ENCODE measurements at regions not wholly inside any gene's neighbourhood (a gene's known extent, or its start where the extent isn't known, plus 50 kb on each side); places are given as distances from the start of the nearest gene placed in this dataset.
"Not testable (repeated sequence)": the region's sequence is repeated elsewhere in the genome, so short reads cannot be mapped to it uniquely, and the experiment has no call there.

DNA sequence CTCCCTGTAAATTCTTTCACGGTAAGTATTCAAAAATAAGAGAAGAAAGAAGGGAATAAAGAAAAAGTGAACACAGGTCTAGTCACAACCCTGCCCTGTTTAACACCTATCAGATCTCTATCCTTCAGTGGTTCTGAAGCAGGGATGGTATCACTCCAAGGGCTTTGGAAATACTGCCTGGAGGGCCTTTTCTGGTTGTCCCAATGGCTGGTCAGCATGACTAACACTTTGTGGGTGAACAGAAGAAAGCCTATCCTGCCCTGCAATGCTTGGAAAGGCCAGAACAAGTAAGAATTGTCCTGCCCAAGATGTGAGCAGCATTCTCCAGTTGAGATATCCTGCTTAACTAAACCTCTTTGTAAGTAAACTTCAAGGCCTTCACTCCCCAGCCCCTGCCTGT lies 124.9 kb downstream of the TMEM167A start:
- DNase-seq: no peak

DNA sequence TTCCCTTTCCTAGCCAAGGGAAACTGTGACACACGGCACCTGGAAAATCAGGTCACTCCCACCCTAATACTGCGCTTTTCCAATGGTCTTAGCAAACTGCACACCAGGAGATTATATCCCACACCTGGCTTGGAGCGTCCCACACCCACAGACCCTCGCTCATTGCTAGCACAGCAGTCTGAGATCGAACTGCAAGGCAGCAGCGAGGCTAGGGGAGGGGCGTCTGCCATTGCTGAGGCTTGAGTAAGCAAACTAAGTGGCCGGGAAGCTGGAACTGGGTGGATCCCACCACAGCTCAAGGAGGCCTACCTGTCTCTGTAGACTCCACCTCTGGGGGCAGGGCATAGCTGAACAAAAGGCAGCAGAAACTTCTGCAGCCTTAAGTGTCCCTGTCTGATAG lies 132.9 kb downstream of the TMEM167A start:
- not testable (repeated sequence) for DNase-seq

DNA sequence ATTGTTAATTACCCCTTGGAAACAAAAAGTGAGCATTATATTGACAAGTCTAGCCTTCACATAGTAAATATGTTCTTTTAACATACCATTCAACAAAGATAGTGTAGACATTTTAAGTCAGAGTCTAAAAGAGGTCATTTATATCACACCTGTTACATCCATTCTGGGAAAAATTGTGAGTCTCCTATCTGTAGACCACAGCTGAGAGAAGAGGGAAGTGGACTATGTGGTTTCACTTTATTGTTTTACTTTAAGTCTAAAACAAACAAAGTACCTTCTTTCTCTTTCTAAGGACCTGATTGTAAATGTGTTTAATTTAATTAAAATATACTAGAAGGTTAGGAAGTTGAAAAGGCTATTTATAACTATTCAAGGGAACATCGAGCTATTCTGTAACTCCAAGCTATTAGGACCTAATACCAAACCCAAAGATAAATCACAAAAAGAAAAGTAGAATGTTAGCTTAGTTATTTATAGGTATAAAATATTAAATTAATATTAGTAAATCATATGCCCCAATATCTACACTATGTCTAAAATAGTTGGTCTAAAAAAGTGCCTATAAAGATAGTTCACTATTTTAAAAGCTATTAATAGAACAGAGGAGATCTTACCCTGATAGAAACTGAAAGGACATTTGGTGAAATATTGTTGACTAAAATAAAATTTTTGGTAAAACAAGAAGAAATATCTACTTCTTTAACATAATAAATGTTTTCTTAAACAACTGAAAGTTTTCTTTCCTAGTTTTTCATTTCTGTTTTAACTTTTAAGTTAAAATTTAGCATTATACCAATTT lies 134.9 kb downstream of the TMEM167A start:
- DNase-seq: no peak

DNA sequence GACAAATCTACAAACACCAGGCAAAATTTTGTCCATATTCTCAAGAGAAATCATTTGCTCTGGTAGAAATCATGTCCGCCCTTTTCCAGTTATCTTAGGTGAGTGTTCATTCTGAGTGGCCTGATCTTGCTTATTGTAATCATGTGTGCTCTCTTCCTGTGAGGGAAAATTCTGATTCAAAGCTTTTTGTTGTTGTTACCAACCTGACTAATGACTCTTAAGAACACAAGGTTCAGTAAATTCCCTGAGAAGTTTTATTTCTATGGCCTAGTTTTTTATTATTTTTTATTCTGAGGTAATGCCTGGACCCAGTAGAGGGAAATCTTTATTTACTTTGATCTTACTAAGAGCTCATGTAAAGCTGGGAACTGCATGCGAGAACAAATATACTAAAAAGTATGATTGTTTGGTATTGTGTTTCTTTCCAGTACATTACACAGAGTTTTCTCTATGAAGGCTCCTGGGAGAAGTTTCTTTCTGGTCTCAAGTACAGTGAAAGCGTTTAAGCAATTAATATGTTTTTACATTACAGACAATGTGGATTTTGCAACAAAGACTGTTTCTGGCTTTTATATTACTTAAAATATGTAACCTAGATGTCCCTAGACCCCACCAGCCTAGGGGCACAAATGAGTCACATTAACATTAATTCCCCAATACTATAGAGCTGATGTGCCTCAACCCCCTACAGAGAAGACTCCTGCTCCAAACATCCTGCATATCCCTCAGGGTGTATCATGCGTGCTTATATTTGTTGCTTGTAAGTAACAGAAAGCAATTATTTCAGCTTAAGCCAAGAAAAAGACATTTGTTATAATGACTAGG lies 138.1 kb downstream of the TMEM167A start:
- no peak for DNase-seq

DNA sequence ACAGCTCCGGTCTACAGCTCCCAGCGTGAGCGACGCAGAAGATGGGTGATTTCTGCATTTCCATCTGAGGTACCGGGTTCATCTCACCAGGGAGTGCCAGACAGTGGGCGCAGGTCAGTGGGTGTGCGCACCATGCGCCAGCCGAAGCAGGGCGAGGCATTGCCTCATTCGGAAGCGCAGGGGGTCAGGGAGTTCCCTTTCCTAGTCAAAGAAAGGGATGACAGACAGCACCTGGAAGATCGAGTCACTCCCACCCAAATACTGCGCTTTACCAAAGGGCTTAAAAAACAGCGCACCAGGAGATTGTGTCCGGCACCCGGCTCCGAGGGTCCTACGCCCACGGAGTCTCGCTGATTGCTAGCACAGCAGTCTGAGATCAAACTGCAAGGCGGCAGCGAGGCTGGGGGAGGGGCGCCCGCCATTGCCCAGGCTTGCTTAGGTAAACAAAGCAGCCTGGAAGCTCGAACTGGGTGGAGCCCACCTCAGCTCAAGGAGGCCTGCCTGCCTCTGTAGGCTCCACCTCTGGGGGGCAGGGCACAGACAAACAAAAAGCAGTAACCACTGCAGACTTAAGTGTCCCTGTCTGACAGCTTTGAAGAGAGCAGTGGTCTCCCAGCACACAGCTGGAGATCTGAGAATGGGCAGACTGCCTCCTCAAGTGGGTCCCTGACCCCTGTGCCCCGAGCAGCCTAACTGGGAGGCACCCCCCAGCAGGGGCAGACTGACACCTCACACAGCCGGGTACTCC lies 144.5 kb downstream of the TMEM167A start:
- not testable (repeated sequence) for DNase-seq

DNA sequence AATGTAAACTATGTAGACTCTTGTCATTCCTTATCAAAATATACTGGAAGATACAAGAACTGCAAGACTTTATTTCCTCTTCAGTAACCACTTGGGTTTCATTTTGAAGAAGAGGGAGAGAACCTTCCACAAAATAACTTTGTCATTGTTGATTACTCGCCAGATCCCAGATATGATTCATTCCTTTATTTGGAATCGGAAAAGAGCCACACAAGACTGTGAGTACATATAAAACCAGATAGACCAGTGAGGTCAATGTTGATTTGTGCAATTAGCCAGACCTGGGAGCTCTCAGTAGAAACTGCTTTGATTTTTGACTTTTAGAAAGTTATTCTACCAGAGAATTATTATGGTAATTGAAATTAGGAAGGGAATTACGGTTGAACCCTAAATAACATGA lies 146.1 kb downstream of the TMEM167A start:
- DNase-seq: no peak

DNA sequence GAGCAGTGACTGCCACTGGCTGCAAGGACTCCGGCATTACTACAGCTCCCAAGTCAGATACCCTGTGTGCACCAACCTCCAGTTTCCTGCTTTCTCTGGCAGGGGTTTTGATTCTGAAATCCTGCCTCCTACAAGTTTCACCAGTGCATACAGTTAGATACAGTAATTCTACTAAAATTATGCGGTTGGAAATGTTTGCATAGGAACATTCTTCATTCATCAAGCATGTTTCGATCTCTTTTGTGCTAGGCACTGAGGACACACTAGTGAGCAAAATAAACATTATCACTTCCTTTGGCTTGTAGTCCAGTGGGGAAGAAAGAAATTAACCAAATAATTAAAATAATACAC lies 152.2 kb downstream of the TMEM167A start:
- no peak for DNase-seq

DNA sequence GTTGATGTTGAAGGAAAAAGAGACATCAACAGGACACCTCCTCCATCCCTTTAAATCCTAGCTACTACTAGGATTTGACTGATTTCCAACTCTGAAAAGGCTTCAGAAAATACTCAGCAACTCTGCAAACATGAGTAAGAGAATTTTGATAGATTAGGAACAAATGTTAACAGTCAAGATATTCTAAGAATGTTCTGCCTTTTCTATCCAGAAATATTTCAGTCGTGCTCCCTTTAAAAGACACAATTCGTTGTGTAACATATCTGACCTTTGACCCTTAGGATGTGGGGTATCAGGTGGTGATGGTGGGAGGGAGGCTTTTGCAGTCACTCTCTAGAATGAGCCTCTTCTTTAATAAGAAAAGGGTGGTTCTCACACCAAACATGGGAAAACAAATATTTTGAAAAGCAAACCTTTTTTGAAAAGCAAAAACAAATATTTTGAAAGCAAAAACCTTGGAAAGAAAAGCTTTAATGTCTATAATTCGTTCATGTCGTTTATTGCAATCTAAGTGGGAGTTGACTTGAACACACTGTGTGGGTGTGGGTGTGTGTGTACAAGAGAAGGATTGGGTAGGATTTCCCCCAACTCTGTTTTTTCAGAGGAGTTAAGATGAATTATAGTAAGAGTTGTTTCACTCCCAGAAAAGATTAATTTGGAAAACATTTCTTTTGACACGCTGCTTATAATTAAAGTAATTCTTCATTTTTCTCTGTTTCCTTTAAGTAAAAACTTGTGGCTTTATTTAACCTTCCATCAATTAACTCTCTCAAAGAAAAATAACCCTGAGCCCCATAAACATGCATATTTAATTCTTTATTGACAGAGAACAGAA lies 152.8 kb downstream of the TMEM167A start:
- DNase-seq: no peak

DNA sequence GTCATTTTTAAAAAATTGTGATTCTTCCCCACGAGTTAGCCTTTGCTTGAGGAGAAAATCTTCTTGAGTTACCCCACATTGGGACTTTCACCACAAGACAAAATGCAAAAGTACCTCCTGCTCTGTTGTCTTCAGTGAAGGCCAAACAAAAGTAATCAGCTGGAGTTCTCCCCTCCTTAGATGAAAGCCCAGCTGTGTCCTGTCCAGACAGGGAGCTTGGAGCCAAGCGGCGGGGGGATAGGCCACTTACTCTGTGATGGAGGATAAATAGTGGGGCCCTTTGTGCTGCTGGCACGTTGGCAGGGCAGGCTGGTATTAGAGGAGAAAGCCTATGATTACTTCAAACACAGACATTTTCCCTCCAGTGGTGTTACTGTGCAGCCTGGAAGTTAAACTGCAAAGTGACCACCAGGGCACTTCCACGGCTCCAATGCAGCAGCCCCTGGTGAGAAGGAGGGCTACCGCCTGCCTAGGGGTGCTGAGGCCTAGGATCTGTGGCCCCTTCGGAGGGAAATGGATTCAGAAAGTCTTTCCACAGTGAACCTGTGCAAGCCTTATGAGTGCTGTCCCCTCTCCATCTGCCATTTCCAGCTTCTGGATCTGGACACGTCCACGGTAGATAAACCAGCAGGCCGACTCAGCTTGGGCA lies 155.0 kb downstream of the TMEM167A start:
- no peak for DNase-seq

DNA sequence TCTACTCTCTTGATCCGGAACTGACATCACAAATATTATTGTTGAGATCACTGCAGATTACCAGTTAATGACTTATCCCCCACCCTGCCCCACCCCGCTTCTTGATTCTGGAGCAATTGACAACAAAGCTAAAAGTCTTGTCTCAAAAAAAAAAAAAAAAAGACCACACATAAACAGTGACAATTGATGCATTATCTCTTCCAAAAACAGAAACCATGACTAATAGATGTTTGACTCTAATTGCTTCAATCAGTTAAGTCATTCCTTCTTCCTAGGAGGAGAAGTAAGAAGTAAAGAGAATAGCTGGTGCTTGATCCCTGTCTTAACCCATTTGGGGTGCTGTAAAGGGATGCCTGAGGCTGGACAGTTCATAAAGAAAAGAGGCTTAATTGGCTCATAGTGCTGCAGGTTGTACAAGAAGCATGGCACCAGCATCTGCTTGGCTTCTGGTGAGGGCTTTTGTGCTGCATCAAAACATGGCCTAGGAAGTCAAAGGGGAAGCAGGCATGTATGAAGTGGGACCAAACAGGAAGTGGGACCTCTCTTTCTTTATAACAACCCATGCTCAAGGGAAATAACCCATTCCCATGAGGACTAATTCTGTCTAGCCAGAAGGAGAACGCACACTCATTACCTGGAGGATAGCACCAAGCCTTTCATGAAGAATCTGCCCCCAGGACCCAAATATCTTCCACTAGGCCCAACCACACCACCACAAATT lies 158.7 kb downstream of the TMEM167A start:
- no peak for DNase-seq

DNA sequence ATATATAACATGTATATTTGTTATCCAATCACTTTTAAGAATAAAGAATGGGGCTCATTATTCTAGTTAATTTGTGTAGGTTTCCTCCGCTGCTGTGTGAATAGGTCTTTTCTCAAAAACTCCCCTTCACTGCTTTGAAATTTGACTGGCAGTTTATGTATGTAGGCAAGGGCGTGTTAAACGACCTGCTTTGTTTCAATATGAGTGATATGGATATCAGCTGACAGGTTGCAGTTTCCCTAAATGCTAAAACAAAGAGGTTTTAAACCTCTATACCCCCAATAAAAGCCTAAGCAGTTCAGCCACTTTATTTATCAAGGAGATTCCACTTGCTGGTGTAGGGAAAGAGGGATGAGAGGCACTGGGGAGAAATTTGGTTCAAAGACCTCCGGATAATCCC lies 159.6 kb downstream of the TMEM167A start:
- no peak for DNase-seq

DNA sequence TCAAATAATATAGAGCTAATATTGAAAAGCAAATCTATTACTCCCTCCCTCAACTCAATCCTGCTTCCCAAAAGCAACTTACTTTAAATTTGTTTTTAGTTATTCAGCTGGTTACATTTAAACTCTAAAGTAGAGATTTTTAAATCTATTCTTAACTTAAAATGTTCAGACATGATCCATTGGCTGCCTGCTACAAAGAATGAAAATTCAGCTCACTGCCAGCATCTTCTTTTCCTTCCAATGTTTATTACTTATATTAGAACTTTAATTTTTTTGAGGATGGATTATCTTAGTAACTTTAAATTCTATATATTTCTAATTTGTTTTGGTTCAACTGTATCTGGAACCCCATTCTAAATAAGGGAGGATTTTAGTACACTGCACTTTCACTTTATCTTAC lies 163.2 kb downstream of the TMEM167A start:
- no peak for DNase-seq

DNA sequence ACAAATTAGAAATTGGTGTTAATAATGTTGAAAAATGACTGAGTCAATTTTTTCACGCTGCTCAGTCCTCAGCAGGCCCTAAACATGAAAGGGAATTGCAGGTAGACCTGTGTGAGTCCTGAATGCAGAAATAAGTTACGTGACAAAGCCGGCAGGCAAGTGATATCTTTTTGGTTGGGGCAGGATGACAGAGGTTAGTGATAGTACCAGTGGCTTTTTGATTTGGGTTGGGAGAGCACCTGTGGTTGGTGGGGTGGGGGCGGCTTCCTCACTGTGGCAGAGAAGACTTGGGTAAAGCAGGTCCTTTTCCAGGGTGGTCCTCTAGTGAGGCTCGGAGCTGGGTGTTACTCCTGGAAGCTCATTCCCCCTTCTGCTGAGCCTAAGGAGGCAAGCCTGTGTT lies 164.7 kb downstream of the TMEM167A start:
- no peak for DNase-seq

DNA sequence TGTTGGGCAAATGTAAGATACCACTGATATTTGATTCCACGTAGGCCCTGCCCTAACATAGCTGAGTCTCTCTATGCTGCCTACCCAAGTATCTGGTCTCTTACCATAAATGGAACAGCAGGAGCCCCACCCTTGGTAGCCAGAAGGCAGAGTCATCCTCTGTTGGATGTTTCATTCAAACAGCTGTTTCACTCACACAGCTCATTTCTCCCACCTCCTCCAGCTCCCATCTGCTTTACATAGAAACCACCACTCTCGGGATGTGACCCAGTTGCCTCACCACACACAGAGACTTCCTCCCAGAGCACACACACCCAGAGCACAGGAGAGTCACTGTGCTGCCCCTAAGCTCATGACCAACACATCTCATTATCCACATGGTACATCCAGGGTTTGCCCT lies 165.3 kb downstream of the TMEM167A start:
- DNase-seq: no peak

DNA sequence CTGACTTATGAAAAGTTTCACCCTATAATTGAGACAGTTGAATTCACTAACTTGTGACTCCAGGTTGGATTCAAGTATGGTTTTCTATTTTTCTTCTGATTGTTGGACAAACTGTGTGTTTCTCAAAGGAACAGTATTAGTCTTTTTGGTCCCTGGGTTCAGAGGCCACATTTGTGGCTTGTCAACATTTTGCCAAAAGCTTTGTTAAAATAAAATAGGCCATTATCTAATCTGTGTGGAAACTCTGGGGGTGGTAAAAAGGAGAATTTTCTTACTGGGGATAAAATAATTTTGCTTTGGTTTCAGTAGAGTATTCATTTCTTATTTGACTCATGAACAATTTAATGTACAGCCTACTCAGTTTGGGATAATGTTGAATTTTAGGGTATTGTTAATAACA lies 166.3 kb downstream of the TMEM167A start:
- no peak for DNase-seq

DNA sequence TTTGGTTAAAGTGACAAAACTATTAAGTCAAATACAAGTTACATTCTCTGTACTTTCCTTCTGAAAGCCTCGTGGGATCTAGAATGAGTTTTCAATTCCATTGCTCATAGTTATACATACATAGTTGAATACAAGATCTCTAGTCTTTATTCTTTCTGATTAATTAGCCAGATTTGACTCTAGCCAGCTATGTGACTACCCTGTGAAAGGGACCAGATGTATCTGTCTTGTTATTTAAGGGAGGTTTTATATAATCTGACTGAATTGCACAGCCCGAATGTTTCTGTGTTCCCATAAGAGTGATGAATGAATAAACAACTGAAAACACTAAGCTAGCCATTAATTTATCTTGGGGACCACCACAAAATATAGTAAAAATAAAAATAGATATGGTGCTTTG lies 166.7 kb downstream of the TMEM167A start:
- no peak for DNase-seq

DNA sequence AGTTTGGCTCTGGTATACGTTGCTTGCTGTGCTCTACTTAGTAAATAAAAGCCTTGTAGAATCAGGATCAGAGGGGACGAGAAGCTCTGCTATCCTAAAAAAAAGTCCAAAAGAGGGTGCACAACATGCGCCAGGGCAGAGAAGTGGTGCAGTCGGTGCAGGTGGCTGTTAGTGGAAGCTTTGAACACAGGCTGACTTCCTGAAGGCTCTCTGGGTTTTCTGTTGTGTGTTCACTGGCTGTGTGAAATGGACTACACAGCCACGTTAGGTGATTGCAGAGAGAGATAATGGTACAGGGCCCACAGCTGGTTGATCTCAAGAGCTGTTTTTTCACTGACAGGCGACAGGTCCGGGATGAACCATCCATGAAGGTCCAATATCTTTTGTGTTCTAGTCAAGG lies 167.4 kb downstream of the TMEM167A start:
- DNase-seq: no peak

DNA sequence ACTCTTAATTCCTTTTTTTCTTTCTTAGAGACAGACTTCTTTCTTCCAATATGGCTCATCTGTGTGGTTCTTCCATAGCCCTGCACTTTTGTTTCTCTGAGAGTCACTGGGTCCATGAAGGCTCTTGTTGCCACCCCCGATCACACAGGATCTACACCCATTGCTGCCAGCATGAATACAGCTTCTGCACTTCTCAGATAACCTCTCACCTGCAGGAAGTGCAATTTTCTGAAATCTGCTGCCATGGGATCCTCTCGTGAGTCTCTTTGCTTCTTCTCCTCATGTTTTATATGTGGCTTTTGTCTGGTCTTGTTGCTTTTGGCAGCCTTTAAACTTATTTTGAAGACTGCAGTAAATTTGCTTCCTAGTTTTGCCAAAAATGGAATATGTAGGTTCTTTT lies 171.2 kb downstream of the TMEM167A start:
- no peak for DNase-seq

DNA sequence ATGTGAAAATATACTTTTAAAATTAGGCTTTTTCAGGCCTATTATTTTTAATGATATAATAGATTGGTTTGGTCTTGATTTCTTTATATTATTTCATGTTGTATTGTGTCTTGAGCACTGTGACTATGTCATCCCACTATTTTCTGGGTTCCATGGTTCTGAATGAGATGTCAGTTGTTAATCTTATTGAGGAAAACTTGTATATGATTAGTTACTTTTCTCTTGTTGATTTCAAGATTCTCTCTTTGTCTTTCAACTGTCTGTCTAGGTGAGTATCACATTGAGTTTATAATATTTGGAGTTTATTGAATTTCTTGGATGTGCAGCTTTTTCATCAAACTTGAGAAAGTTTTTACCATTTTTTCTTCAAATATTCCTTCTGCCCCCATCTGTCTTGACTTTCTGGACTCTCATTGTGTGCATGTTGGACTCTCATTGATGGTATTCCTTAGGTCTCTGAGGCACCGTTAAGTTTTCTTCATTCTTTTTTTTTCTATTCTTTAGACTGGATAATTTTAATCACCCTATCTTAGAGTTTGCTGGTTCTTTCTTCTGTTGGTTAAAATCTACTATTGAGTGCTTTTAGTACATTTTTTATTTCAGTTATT lies 175.8 kb downstream of the TMEM167A start:
- no peak for DNase-seq

DNA sequence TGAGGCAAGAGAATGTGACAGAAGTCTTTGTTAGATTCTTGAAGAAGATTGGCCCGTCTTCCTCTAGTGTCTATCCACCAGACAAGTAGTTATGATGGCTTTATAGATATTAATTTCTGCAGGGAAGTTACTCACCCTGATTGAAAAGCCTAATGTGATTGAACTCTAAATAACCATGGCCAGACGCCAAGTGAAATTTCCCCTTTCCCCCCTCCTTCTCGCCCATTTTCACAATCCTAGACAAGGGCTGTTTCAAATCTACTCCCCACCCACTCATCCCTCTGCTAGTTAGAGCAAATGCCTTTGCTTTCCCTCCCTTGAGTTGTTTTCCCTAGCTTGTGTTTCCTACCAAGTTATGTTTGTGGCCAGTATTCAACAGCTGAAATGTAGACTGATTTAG lies 182.5 kb downstream of the TMEM167A start:
- no peak for DNase-seq

DNA sequence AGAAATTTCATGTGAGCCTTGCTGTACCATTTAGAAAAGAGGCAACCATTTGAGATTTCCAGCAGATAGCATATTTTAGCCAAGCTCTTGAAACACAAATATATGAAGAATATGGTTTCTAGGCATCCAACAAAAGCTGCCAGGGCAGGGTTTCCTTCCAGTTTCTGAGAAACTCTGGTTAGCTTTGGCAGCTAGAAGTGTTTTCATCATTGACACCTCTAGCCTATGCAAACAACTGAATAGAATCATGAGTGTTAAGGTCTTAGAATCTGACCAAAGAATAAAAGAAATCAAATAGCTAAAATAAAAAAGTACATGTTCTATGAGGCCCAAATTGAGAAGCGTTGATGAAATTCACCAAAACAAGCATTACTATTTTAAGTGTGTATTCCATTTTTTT lies 188.1 kb downstream of the TMEM167A start:
- no peak for DNase-seq
